ENCODE measurements at regions not wholly inside any gene's neighbourhood (a gene's known extent, or its start where the extent isn't known, plus 50 kb on each side); places are given as distances from the start of the nearest gene placed in this dataset.

DNA sequence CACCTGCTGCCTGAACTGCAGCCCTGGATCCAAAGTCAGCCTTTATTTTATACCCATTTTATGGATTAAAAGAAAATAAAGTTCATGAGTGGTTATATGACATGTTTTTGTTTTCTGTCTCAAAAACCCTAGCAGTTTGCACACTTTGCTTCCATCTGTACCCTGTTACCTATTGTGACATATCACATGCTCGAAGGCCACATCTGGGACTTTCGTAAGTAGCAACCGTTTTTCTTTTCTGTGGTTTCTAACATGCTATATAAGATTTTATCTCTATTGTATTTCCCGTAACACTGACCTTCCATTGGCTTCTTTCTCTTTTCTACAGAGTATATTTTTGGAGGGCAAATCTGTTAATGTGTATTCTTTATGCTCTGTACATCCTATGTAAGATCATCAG lies 1007.2 kb downstream of the PCDH9 start:
- DNase-seq (ENCODE audit: low read depth in 1 of 2, low spot score in 1 of 2), result no peak
- Histone ChIP-seq H3K36me3 (no peaks in the 10 kb centered on the region), H3K27ac (no peak overlapping the region), H3K4me1 (ENCODE audit: low read depth) (no peaks in the 10 kb centered on the region), H3K27me3 (no peaks in the 10 kb centered on the region), H3K4me3 (no peak overlapping the region), H3K9me3 (ENCODE audit: low read depth) (no peaks in the 10 kb centered on the region)
- TF ChIP-seq CTCF (IDR thresholded peaks at IDR 0.05; ENCODE audit: low read depth, low read length), result no peak

DNA sequence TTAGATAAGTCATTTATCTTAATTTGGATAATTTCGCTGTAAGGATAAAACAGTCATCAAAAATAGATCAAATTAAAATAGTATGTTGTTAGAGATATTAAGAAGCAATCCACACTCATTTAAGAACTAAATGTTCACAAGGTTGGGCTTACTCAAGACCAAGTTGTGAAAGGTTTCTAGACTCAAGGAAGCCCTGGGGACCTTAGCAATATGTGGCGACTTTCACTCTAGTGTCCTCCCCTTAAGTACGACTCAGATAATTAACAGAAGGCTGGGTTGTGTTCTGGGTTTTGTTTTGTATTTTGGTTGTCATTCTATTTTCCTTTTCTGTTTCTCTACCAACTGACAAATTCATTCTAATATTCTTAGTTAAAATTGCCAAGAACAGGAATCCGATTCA lies 1008.0 kb downstream of the PCDH9 start:
- Histone ChIP-seq H3K27ac (no peak overlapping the region), H3K36me3 (no peaks in the 10 kb centered on the region), H3K27me3 (no peaks in the 10 kb centered on the region), H3K9me3 (ENCODE audit: low read depth) (no peaks in the 10 kb centered on the region), H3K4me3 (no peak overlapping the region), H3K4me1 (ENCODE audit: low read depth) (no peaks in the 10 kb centered on the region)
- no peak for DNase-seq (ENCODE audit: low read depth in 1 of 2, low spot score in 1 of 2)
- TF ChIP-seq CTCF (IDR thresholded peaks at IDR 0.05; ENCODE audit: low read depth, low read length), result no peak

DNA sequence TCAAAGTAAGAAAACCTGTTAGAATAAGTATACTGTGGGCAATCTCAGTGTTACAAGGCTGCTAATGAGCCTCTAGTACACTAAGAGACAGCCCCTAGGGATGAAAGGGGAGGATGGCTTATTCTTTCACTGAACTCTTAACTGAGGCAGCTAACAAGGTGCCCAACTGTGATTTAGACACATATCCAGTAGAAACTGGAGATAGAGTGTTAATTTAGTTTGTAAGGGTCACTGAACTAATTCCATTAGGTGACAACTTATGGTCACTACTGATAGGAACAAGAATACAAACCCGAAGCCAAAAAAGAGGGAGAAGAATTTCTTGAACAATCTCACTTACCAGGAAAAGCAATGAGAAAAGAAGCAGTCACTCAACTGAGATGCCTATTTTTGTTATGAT lies 1010.6 kb downstream of the PCDH9 start:
- H3K9me3 ChIP-seq (ENCODE audit: low read depth), result no peaks in the 10 kb centered on the region
- no peak overlapping the region for H3K27ac ChIP-seq
- no peak for TF ChIP-seq CTCF (IDR thresholded peaks at IDR 0.05; ENCODE audit: low read depth, low read length)
- H3K27me3 ChIP-seq, result no peaks in the 10 kb centered on the region
- no peaks in the 10 kb centered on the region for H3K4me1 ChIP-seq (ENCODE audit: low read depth)
- H3K36me3 ChIP-seq, result no peaks in the 10 kb centered on the region
- DNase-seq (ENCODE audit: low read depth in 1 of 2, low spot score in 1 of 2), result no peak
- H3K4me3 ChIP-seq, result no peak overlapping the region

GRCh38 chr13:66218583-66218982 lies 1011.6 kb downstream of the PCDH9 start:
- H3K27me3 ChIP-seq, result no peaks in the 10 kb centered on the region
- no peak for DNase-seq (ENCODE audit: low read depth in 1 of 2, low spot score in 1 of 2)
- no peak overlapping the region for H3K27ac ChIP-seq
- no peak for TF ChIP-seq CTCF (IDR thresholded peaks at IDR 0.05; ENCODE audit: low read depth, low read length)
- H3K4me3 ChIP-seq, result no peak overlapping the region
- H3K9me3 ChIP-seq (ENCODE audit: low read depth), result no peaks in the 10 kb centered on the region
- no peaks in the 10 kb centered on the region for H3K4me1 ChIP-seq (ENCODE audit: low read depth)
- H3K36me3 ChIP-seq, result no peaks in the 10 kb centered on the region

GRCh38 chr13:66216728-66217127 lies 1013.4 kb downstream of the PCDH9 start:
- no peaks in the 10 kb centered on the region for H3K9me3 ChIP-seq (ENCODE audit: low read depth)
- H3K36me3 ChIP-seq, result no peaks in the 10 kb centered on the region
- H3K27ac ChIP-seq, result no peak overlapping the region
- DNase-seq (ENCODE audit: low read depth in 1 of 2, low spot score in 1 of 2), result peak in 1 of 2 donors; percentile 14
- H3K27me3 ChIP-seq, result no peaks in the 10 kb centered on the region
- TF ChIP-seq CTCF (IDR thresholded peaks at IDR 0.05; ENCODE audit: low read depth, low read length), result no peak
- no peaks in the 10 kb centered on the region for H3K4me1 ChIP-seq (ENCODE audit: low read depth)
- H3K4me3 ChIP-seq, result no peak overlapping the region

DNA sequence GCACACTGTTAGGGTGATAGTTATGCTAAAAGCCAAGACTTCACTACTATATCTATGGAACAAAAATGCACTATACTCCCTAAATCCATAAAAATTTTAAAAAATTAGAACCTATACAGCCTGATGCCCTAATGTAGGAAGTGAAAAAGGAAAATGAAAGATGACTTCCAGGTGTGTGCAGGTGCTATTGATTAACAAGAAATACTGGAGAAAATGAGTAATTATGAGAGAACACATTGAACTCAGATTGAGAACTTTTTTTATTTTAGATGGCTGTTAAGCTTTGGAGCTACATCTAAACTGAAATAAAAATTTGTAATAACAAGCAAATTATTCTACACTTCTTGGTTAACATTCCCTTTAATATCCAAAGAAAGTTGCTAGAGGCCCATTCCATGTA lies 1015.7 kb downstream of the PCDH9 start:
- Histone ChIP-seq H3K27ac (no peak overlapping the region), H3K9me3 (ENCODE audit: low read depth) (no peaks in the 10 kb centered on the region), H3K4me3 (no peak overlapping the region), H3K4me1 (ENCODE audit: low read depth) (no peaks in the 10 kb centered on the region), H3K36me3 (no peaks in the 10 kb centered on the region), H3K27me3 (no peaks in the 10 kb centered on the region)
- DNase-seq (ENCODE audit: low read depth in 1 of 2, low spot score in 1 of 2), result no peak
- no peak for TF ChIP-seq CTCF (IDR thresholded peaks at IDR 0.05; ENCODE audit: low read depth, low read length)
